ENCODE measurements at regions not wholly inside any gene's neighbourhood (a gene's known extent, or its start where the extent isn't known, plus 50 kb on each side); places are given as distances from the start of the nearest gene placed in this dataset.

GRCh38 chr4:77415689-77416088 is 189.9 kb upstream of the CXCL13 start:
- Histone ChIP-seq H2BK120ac (ENCODE audit: low read depth, low read length, poor library complexity, severe bottlenecking) (no peak overlapping the region), H2AFZ (ENCODE audit: low read length) (no peak overlapping the region), H3K56ac (ENCODE audit: insufficient read length, low read depth, low read length) (no peak overlapping the region), H3K9me3 (ENCODE audit: control insufficient read depth, low read depth, low read length) (no peaks in the 10 kb centered on the region), H3K23ac (ENCODE audit: insufficient read length, low read depth, low read length) (no peak overlapping the region), H2BK12ac (ENCODE audit: insufficient read length, low read depth, low read length) (no peak overlapping the region), H3K27me3 (ENCODE audit: insufficient read depth, low read length) (no peaks in the 10 kb centered on the region), H4K5ac (ENCODE audit: insufficient read length, low read depth, low read length) (no peak overlapping the region), H3K4ac (ENCODE audit: low read depth, low read length) (no peak overlapping the region), H3K18ac (ENCODE audit: insufficient read length, low read depth, low read length) (no peak overlapping the region), H3K23me2 (ENCODE audit: insufficient read length, low read depth, low read length, poor library complexity, severe bottlenecking) (no peaks in the 10 kb centered on the region), H2BK20ac (ENCODE audit: low read depth, low read length, poor library complexity, severe bottlenecking) (no peak overlapping the region), H3K4me1 (ENCODE audit: insufficient read depth, low read length) (no peaks in the 10 kb centered on the region), H3K4me2 (ENCODE audit: insufficient read depth, insufficient read length, low read length) (no peak overlapping the region), H3K14ac (ENCODE audit: insufficient read depth, low read length) (no peak overlapping the region), H3T11ph (ENCODE audit: low read length) (no peak overlapping the region), H4K91ac (ENCODE audit: insufficient read length, low read depth, low read length) (no peak overlapping the region), H4K8ac (replicated peaks; ENCODE audit: insufficient read length, low read depth, low read length) (no peak overlapping the region), H2AK5ac (ENCODE audit: insufficient read length, low read length) (no peak overlapping the region), H2BK5ac (ENCODE audit: insufficient read length, low read length) (no peak overlapping the region), H2BK15ac (ENCODE audit: low read depth, low read length) (no peak overlapping the region), H3K27ac (ENCODE audit: insufficient read length, low read depth, low read length) (no peak overlapping the region), H3K9ac (ENCODE audit: extremely low read depth, insufficient read length, low read length) (no peak overlapping the region), H4K20me1 (ENCODE audit: control insufficient read depth, insufficient read depth, insufficient read length) (no peaks in the 10 kb centered on the region), H3K79me2 (ENCODE audit: insufficient read depth, low read length) (no peaks in the 10 kb centered on the region), H3K79me1 (ENCODE audit: insufficient read depth, low read depth, low read length, poor library complexity, severe bottlenecking) (no peaks in the 10 kb centered on the region)
- peaks cover 10 to 11% of the 10 kb centered on the region in 2 experiments for H3K4me1 Mint-ChIP-seq
- H3K27ac Mint-ChIP-seq = no peak overlapping the region
- H3K36me3 Mint-ChIP-seq (ENCODE audit: insufficient read depth in 1 of 3, low read depth in 3 of 3) = no peaks in the 10 kb centered on the region
- TF ChIP-seq, protein P1, sequence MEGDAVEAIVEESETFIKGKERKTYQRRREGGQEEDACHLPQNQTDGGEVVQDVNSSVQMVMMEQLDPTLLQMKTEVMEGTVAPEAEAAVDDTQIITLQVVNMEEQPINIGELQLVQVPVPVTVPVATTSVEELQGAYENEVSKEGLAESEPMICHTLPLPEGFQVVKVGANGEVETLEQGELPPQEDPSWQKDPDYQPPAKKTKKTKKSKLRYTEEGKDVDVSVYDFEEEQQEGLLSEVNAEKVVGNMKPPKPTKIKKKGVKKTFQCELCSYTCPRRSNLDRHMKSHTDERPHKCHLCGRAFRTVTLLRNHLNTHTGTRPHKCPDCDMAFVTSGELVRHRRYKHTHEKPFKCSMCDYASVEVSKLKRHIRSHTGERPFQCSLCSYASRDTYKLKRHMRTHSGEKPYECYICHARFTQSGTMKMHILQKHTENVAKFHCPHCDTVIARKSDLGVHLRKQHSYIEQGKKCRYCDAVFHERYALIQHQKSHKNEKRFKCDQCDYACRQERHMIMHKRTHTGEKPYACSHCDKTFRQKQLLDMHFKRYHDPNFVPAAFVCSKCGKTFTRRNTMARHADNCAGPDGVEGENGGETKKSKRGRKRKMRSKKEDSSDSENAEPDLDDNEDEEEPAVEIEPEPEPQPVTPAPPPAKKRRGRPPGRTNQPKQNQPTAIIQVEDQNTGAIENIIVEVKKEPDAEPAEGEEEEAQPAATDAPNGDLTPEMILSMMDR (conservative IDR thresholded peaks at IDR 0.05) = no peak
- no peak for DNase-seq
- H3K9me3 Mint-ChIP-seq = 0 out of 5 replicates have a peak, but pooled peaks cover 0 to 2% of the 10 kb centered on the region in 2 experiments
- no peak overlapping the region for H3K4me3 Mint-ChIP-seq
- H3K27me3 Mint-ChIP-seq (ENCODE audit: low read depth) = peaks cover 2% of the 10 kb centered on the region; the same call in 1 of the 2 replicates
